Activated CD4-positive, alpha-beta T cell treated with anti-CD3 and anti-CD28 coated beads, Interleukin-2, amount 10 ng/mL, durations not matched to agents 7 days and 5 days (primary cell): ENCODE measurements at regions not wholly inside any gene's neighbourhood (a gene's known extent, or its start where the extent isn't known, plus 50 kb on each side); places are given as distances from the start of the nearest gene placed in this dataset.
"Not testable (repeated sequence)": the region's sequence is repeated elsewhere in the genome, so short reads cannot be mapped to it uniquely, and the experiment has no call there.

Experiments
- CTCF ChIA-PET: fragments of 350-600 bp; sonication (Branson Sonifier 250); formaldehyde crosslinking; loops from one replicate; lab custom pipeline; 2021; ENCODE audit warnings: antibody characterized with exemption; lab: Charles Lee
- POLR2A ChIA-PET: fragments of 350-600 bp; sonication (Branson Sonifier 250); formaldehyde crosslinking; loops from one replicate; lab custom pipeline; 2021; ENCODE audit warnings: antibody characterized with exemption; lab: Charles Lee
- DNase-seq: peaks from one replicate; pipeline ENCODE4 v3.0.0-alpha.2; 2020
- H3K27ac Mint-ChIP-seq: one replicate; pipeline ENCODE4 v1.8.0; 2021; ENCODE audit warnings: mild to moderate bottlenecking, moderate library complexity, mixed read lengths
- H3K27me3 Mint-ChIP-seq: one replicate; pipeline ENCODE4 v1.8.0; 2021; ENCODE audit warnings: mixed read lengths
- H3K36me3 Mint-ChIP-seq: one replicate; pipeline ENCODE4 v1.8.0; 2021; ENCODE audit warnings: low read depth, mixed read lengths
- H3K4me1 Mint-ChIP-seq: one replicate; pipeline ENCODE4 v1.8.0; 2021; ENCODE audit warnings: mixed read lengths
- H3K4me3 Mint-ChIP-seq: one replicate; pipeline ENCODE4 v1.8.0; 2021; ENCODE audit warnings: mild to moderate bottlenecking, moderate library complexity, mixed read lengths
- H3K9me3 Mint-ChIP-seq: one replicate; pipeline ENCODE4 v1.8.0; 2021; ENCODE audit warnings: mixed read lengths

GRCh38 chr5:15003511-15003920, 131.9 kb upstream of the ANKH start:
- CTCF ChIA-PET = interaction anchor here (0.5 to 1.6 kb wide), 11 partner anchors 9 to 833 kb away, joined by 3 to 8 read pairs (median 3); no protein-coding TSS in a partner anchor
- DNase-seq = peak; percentile 70
- Mint-ChIP-seq H3K27me3 (peaks cover 16% of the 10 kb centered on the region), H3K9me3 (peaks cover 6% of the 10 kb centered on the region), H3K36me3 (peaks cover 7% of the 10 kb centered on the region), H3K27ac (no peak overlapping the region), H3K4me1 (peaks cover 14% of the 10 kb centered on the region), H3K4me3 (no peak overlapping the region)
- POLR2A ChIA-PET = no interaction called here

GRCh38 chr5:15002791-15003190, 131.2 kb upstream of the ANKH start:
- peaks cover 9% of the 10 kb centered on the region for H3K9me3 Mint-ChIP-seq
- peaks cover 10% of the 10 kb centered on the region for H3K36me3 Mint-ChIP-seq
- CTCF ChIA-PET = interaction anchor here (0.8 to 1.7 kb wide), 6 partner anchors 8 to 283 kb away, joined by 3 to 7 read pairs (median 6); no protein-coding TSS in a partner anchor
- peaks cover 19% of the 10 kb centered on the region for H3K27me3 Mint-ChIP-seq
- POLR2A ChIA-PET = no interaction called here
- peaks cover 14% of the 10 kb centered on the region for H3K4me1 Mint-ChIP-seq
- no peak for DNase-seq
- H3K4me3 Mint-ChIP-seq = no peak overlapping the region
- no peak overlapping the region for H3K27ac Mint-ChIP-seq

GRCh38 chr5:15002173-15002572, 130.6 kb upstream of the ANKH start:
- no peak overlapping the region for H3K27ac Mint-ChIP-seq
- DNase-seq = no peak
- H3K36me3 Mint-ChIP-seq = peaks cover 10% of the 10 kb centered on the region
- H3K9me3 Mint-ChIP-seq = peaks cover 9% of the 10 kb centered on the region
- H3K4me1 Mint-ChIP-seq = peaks cover 14% of the 10 kb centered on the region
- H3K4me3 Mint-ChIP-seq = no peak overlapping the region
- POLR2A ChIA-PET = no interaction called here
- peaks cover 21% of the 10 kb centered on the region for H3K27me3 Mint-ChIP-seq
- CTCF ChIA-PET = interaction anchor here (1.2 to 1.7 kb wide), 2 partner anchors 270 to 275 kb away, joined by 3 to 5 read pairs; no protein-coding TSS in a partner anchor

- ChIA-PET CTCF (interaction anchor here (0.9 to 1.7 kb wide), 3 partner anchors 269 to 295 kb away, joined by 3 to 5 read pairs (median 3); no protein-coding TSS in a partner anchor), POLR2A (no interaction called here)
- Mint-ChIP-seq H3K4me1 (peaks cover 14% of the 10 kb centered on the region), H3K9me3 (peaks cover 11% of the 10 kb centered on the region), H3K36me3 (peaks cover 10% of the 10 kb centered on the region), H3K4me3 (no peak overlapping the region), H3K27ac (no peak overlapping the region), H3K27me3 (peaks cover 21% of the 10 kb centered on the region)
- DNase-seq = no peak
Measured at GRCh38 chr5:15001517-15001916, 129.9 kb upstream of the ANKH start.

GRCh38 chr5:14998491-14998890, 126.9 kb upstream of the ANKH start:
- H3K9me3 Mint-ChIP-seq = peaks cover 11% of the 10 kb centered on the region
- no peak for DNase-seq
- H3K27me3 Mint-ChIP-seq = peaks cover 9% of the 10 kb centered on the region
- ChIA-PET CTCF (no interaction called here), POLR2A (no interaction called here)
- H3K4me3 Mint-ChIP-seq = no peak overlapping the region
- peaks cover 15% of the 10 kb centered on the region for H3K4me1 Mint-ChIP-seq
- H3K27ac Mint-ChIP-seq = no peak overlapping the region
- H3K36me3 Mint-ChIP-seq = peaks cover 10% of the 10 kb centered on the region

- no peak overlapping the region for H3K27ac Mint-ChIP-seq
- H3K36me3 Mint-ChIP-seq = peaks cover 10% of the 10 kb centered on the region
- peaks cover 11% of the 10 kb centered on the region for H3K9me3 Mint-ChIP-seq
- H3K4me3 Mint-ChIP-seq = no peak overlapping the region
- peaks cover 9% of the 10 kb centered on the region for H3K27me3 Mint-ChIP-seq
- ChIA-PET POLR2A (no interaction called here), CTCF (no interaction called here)
- DNase-seq = no peak
- peaks cover 29% of the 10 kb centered on the region for H3K4me1 Mint-ChIP-seq
Measured at GRCh38 chr5:14996997-14997396, 125.4 kb upstream of the ANKH start.

GRCh38 chr5:14995229-14995628, 123.7 kb upstream of the ANKH start:
- peaks cover 11% of the 10 kb centered on the region for H3K9me3 Mint-ChIP-seq
- H3K27ac Mint-ChIP-seq = no peak overlapping the region
- ChIA-PET CTCF (interaction anchor here (0.6 to 2.5 kb wide), 2 partner anchors 8 to 288 kb away, joined by 5 to 6 read pairs; no protein-coding TSS in a partner anchor), POLR2A (no interaction called here)
- DNase-seq = no peak
- H3K4me1 Mint-ChIP-seq = peaks cover 23% of the 10 kb centered on the region
- peaks cover 9% of the 10 kb centered on the region for H3K27me3 Mint-ChIP-seq
- peaks cover 10% of the 10 kb centered on the region for H3K36me3 Mint-ChIP-seq
- H3K4me3 Mint-ChIP-seq = no peak overlapping the region

GRCh38 chr5:14993459-14994133, 122.0 kb upstream of the ANKH start:
- peak overlapping the region; percentile 96 for H3K27ac Mint-ChIP-seq
- not testable (repeated sequence) for H3K9me3 Mint-ChIP-seq, H3K27me3 Mint-ChIP-seq, DNase-seq, H3K36me3 Mint-ChIP-seq
- ChIA-PET POLR2A (interaction anchor here (0.7 to 1.1 kb wide), 2 partner anchors 73 to 121 kb away, joined by 4 read pairs; no protein-coding TSS in a partner anchor), CTCF (interaction anchor here (0.8 to 2.5 kb wide), 6 partner anchors 9 to 98 kb away, joined by 3 to 6 read pairs (median 3); no protein-coding TSS in a partner anchor)
- H3K4me3 Mint-ChIP-seq = peak overlapping the region; percentile 84
- H3K4me1 Mint-ChIP-seq = peaks cover 16% of the 10 kb centered on the region

GRCh38 chr5:14992751-14993458, 121.3 kb upstream of the ANKH start:
- not testable (repeated sequence) for H3K36me3 Mint-ChIP-seq, H3K27me3 Mint-ChIP-seq, H3K9me3 Mint-ChIP-seq
- DNase-seq = peak; percentile 72
- Mint-ChIP-seq H3K27ac (peak overlapping the region; percentile 96), H3K4me3 (peak overlapping the region; percentile 84), H3K4me1 (peaks cover 16% of the 10 kb centered on the region)
- ChIA-PET POLR2A (interaction anchor here (0.7 to 1.1 kb wide), 2 partner anchors 73 to 120 kb away, joined by 4 read pairs; no protein-coding TSS in a partner anchor), CTCF (interaction anchor here (0.6 to 1.6 kb wide), 7 partner anchors 9 to 346 kb away, joined by 3 to 7 read pairs (median 3); no protein-coding TSS in a partner anchor)

- ChIA-PET POLR2A (no interaction called here), CTCF (no interaction called here)
- DNase-seq = no peak
- Mint-ChIP-seq H3K9me3 (no peaks in the 10 kb centered on the region), H3K4me3 (no peak overlapping the region), H3K4me1 (peaks cover 33% of the 10 kb centered on the region), H3K27ac (no peak overlapping the region), H3K27me3 (no peaks in the 10 kb centered on the region), H3K36me3 (peaks cover 2% of the 10 kb centered on the region)
Measured at GRCh38 chr5:14988223-14988622, 116.6 kb upstream of the ANKH start.

- ChIA-PET POLR2A (no interaction called here), CTCF (interaction anchor here (0.6 to 1.9 kb wide), 3 partner anchors 18 to 259 kb away, joined by 4 to 6 read pairs (median 5); no protein-coding TSS in a partner anchor)
- H3K9me3 Mint-ChIP-seq = peaks cover 4% of the 10 kb centered on the region
- H3K27ac Mint-ChIP-seq = no peak overlapping the region
- H3K4me3 Mint-ChIP-seq = no peak overlapping the region
- H3K36me3 Mint-ChIP-seq = peaks cover 4% of the 10 kb centered on the region
- H3K4me1 Mint-ChIP-seq = peaks cover 22% of the 10 kb centered on the region
- DNase-seq = no peak
- no peaks in the 10 kb centered on the region for H3K27me3 Mint-ChIP-seq
Measured at GRCh38 chr5:14986413-14986812, 114.8 kb upstream of the ANKH start.

GRCh38 chr5:14983666-14984441, 112.3 kb upstream of the ANKH start:
- peaks cover 7% of the 10 kb centered on the region for H3K9me3 Mint-ChIP-seq
- POLR2A ChIA-PET = no interaction called here
- no peaks in the 10 kb centered on the region for H3K27me3 Mint-ChIP-seq
- no peak overlapping the region for H3K27ac Mint-ChIP-seq
- H3K4me3 Mint-ChIP-seq = no peak overlapping the region
- H3K4me1 Mint-ChIP-seq = peaks cover 22% of the 10 kb centered on the region
- DNase-seq = peak; percentile 50
- CTCF ChIA-PET = interaction anchor here (0.6 to 2.0 kb wide), 5 partner anchors 8 to 317 kb away, joined by 3 to 6 read pairs (median 5); no protein-coding TSS in a partner anchor
- peaks cover 4% of the 10 kb centered on the region for H3K36me3 Mint-ChIP-seq
